HG02763 (cell line): ENCODE measurements at regions not wholly inside any gene's neighbourhood (a gene's known extent, or its start where the extent isn't known, plus 50 kb on each side); places are given as distances from the start of the nearest gene placed in this dataset.
"Not testable (repeated sequence)": the region's sequence is repeated elsewhere in the genome, so short reads cannot be mapped to it uniquely, and the experiment has no call there.

Experiments used
- ATAC-seq: cut with Tn5 transposase; IDR thresholded peaks from one replicate; pipeline ENCODE4 v1.9.1; 2021; ENCODE audit warnings: mild to moderate bottlenecking, moderate library complexity; ENCODE audit not compliant: unreplicated experiment

DNA sequence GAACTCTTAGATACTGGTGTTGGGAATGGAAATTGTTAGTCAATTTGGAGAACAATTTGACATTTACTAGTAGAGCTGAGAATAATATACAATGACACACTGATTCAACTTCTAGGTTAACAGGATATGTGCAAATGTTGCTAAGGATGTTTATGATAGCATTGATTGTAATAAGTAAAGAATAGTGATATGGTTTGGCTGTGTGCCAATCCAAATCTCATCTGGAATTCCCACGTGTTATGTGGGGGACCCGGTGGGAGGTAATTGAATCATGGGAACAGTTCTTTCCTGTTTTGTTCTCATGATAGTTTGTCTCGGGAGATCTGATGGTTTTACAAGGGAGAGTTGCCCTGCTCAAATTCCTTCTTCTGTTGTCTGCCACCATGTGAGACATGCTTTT lies 302.4 kb upstream of the TMPRSS15 start:
- no peak for ATAC-seq

DNA sequence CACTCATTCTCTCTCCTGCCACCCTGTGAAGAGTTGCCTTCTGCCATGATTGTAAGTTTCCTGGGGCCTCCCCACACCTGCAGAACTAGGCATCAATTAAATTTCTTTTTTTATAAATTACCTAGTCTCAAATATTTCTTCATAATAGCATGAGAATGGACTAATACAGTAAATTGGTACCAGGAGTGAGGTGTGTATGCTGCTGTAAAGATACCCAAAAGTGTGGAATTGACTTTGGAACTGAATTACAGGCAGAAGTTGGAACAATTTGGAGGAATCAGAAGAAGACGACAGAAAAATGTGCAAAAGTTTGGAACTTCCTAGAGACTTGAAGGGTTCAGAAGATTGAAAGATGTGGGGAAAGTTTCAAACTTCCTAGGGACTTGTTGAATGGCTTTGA lies 308.1 kb upstream of the TMPRSS15 start:
- ATAC-seq: no peak

DNA sequence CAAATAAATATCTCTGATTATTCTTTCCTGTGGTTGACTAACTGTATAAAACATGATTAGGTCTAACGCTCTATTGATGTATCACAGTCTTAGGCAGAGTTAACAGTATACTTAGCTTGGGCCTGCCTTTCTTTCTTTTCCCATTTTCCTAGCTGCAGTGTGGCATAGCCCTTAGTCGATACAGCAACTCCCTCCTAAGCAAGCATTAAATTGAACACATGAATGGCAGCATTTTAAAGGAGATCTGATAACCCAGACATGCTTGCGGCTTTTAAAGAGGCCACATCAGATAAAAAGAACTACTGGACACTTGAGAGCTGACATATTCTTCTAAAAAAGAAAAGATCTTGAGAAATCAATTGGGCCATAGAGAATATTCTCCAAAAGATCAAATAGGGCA lies 312.0 kb upstream of the TMPRSS15 start:
- no peak for ATAC-seq

DNA sequence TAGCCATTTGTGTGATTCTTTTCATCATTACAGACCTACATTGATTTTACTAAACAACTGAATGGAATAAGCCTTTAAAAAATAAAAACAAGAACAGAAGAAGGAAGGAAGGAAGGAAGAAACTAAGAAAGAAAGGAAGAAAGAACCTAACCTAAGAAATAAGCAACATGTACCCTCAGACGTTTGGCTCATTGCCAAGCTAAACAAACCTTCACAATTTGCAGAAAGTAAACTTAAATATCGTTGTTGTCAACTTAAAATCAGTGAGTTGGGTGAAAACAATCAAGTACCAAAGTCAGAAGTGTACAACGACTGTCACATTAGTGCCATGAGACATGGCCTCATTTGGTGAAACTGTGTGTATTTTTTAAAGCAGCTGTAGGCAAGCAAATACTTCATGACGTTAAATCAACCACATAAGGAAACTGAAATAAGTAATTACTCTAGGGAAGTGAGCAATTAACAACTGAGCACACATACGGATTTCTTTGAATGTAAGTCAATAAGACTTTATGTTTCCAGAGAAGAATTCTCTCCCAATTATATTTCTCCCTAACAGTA lies 313.1 kb upstream of the TMPRSS15 start:
- ATAC-seq: no peak

DNA sequence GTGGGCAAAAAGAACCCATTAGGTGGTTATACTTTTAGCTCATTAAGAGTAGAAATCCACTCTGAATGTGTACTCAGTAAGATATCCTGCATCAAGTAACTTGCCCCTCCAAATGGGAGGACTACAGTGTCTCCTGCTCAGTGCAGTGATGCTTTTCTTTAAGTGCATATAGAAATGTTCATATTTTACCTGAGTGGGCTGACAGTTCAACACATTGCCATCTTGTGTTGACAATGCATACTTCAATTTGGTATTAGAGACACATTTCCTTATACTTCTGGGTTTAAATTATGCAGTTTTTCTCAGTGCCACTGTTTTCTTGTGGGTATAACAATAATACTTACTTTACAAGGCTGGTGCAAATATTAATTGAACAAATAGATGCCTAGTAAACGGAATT lies 318.6 kb upstream of the TMPRSS15 start:
- ATAC-seq: no peak

DNA sequence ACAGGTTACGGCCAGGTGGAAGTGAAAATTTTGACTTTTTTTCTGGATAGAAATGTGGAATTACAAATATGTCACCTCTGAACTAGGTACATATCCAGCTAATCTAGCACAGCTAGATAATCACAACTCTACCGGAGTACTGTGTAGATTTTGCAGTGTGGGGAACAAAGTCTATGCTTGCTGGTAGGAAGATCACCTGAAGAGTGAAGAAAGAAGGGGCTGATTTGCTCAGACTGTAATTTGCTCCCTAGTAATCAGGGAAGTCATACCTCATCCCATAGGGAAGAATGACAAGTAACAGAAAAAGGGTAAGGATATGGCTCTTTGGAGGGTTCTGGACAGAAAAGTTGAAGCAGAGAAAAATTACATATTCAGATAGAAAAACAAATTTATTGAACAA lies 319.6 kb upstream of the TMPRSS15 start:
- no peak for ATAC-seq

DNA sequence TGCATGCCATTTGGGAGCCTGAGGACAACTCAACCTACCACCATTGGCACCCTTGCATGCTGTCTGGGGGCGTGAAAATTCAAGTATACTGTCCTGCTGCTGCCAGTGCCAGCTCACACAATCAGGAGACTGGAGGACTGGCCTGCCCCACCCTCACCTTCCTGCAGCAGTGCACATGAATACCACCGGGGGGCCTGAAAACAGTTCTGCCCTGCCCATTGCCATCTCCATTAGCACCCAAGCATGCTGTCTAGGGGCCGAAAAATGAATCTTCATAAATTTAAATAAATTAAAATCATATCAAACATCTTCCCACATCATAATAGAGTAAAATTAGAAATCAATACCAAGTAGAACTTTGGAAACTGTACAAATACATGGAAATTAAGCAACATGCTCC lies 322.1 kb upstream of the TMPRSS15 start:
- no peak for ATAC-seq

DNA sequence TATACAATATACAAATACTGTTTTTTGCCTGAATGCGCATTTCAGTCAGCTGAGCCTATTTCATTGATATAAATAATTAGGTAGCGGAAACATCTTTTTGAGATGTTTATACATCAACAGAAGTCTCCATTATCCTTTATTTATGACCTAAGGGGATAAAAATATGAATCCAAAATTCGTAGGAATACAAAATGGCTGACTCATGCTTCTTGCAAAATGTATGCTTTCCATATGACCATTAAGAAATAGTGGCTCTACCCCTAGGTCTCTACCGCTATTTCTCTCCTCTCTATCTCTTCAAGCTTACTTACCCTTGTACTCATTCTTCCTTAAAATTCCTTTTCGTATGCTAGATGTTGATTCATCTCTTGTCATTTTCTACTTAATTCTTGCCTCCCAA lies 338.4 kb upstream of the TMPRSS15 start:
- ATAC-seq: no peak

DNA sequence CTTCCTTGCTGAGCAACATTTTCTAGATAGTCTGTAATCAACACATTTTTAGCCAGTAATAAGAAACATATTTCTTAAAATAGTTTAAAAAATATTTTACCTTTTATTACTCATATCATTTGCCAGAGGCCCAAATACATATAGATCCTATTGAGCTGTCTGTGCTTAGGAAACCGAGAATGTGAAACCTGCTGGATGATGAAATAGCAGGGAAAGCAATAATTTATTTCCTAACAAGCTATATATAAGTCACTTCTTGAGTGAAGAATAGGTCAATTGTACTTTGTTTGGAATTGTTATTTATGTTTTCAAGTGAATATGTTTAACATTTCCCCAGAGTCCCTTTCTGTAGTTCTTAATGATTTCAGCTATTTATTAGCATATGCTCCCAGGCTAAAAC lies 339.9 kb upstream of the TMPRSS15 start:
- ATAC-seq: no peak

DNA sequence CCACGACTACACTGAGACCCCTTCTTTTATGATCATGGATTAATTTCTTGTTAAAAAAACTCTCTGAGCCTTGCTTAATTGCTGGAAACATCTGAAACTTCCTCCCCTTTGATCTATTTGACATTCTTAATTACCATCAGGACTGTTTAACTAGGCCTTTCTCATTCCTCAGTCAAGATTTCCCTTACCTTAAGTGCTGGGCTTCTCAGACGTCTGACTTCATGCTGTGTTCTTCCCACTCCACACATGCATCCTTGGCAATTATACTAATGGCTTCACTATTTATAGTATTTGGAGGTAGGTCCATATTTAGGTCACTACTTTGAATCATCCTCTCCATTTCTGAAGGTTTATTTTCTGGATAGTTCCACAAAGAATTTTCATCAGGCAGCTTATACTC lies 341.3 kb upstream of the TMPRSS15 start:
- ATAC-seq: no peak

DNA sequence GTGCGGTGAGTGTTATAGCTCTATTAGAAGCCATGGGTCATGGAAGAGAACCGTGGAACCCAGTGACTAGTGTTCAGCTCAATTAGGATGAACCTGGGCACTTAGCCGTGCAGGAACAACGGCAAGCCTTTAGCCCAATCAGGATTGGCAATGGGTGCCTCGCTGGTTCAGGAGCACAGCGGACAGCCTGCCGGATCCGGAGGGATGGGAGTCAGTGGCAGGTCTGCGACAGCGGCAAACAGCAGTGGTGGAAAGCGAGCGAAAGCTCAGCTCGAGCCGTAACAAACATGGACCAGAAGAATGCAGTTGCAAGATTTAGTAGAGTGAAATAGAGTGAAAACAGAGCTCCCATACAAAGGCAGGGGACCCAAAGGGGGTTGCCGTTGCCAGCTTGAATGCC lies 349.3 kb upstream of the TMPRSS15 start:
- not testable (repeated sequence) for ATAC-seq

DNA sequence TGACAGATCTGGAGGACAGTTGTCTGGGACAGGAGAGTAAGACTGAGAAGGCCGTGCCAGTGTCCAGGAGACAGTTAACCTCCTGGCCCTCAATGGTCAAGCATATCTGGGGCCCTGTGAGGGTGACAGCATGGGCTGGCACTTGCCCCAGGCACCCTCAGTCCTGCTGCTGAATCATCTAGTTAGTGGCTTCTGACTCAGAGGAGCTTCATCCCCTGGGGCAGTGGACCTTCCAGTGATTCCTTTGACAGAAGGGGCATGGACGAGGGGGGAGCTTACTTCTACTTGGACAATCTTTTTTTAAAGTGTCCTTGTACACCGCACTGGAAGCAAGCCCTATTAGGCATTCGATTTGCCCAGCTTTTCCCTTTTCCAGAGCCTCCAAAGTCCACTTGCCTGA lies 352.7 kb upstream of the TMPRSS15 start:
- not testable (repeated sequence) for ATAC-seq

DNA sequence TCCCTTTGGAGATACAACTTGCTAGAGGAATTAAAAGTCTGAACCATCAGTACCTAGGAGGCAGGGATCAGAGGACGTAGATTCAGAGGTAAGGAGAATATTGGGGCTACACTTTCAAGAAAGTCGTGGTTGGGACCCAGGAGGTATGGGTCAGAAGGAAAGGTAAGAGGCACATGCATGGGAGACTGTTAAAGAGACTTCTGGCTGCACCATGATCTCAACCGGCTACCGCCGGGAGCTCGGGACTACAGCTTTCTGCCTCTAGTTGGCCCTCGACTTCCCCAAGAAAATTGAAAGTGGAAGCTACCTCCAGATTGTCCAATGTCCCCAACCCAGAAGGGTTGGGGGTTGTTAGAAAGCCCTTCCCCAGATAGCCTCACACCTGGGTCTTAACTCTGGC lies 355.7 kb upstream of the TMPRSS15 start:
- ATAC-seq: no peak

DNA sequence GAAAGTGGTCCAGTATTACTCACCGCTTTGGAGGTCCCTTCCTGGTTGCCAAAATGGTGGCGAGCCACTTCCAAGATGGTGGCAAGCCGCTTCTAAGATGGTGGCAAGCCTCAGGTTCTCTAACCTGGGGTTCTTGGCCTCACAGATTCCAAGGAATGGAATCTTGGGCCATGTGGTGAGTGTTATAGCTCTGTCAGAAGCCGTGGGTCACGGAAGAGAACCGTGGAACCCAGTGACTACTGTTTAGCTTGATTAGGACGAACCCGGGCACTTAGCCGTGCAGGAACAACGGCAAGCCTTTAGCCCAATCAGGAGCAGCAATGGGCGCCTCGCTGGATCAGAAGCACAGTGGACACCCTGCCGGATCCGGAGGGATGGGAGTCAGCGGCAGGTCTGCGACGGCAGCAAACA lies 356.2 kb upstream of the TMPRSS15 start:
- no peak for ATAC-seq

DNA sequence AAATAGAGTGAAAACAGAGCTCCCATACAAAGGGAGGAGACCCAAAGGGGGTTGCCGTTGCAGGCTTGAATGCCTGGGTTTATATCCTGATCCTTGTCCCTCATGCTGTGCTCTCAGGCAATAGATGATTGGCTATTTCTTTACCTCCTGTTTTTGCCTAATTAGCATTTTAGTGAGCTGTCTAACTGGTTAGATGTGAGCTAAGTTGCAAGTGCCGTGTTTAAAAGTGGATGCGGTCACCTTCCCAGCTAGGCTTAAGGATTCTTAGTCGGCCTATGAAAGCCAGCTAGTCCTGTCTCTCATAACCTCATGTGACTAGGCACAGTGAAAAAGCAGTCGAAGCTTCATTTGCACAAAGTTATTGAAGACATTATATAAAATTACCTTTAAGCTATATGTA lies 356.7 kb upstream of the TMPRSS15 start:
- ATAC-seq: no peak

DNA sequence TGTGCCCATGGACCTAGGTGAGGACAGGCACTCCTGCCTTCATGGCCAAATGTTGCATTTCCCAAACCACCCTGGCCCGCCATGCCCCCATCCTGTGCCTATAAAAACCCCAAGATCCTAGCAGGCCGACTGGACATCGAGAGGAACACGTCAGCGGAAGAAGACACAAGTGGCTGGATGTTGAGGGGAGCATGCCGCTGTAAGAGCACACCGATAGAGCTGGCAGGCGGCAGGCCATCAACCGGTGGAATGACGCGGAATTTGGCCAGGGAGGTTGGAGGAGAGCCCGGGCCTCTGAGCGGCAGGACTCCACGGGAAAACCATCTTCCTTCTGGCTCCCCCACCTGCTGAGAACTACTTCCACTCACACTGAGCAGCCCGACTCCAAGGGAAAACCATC lies 361.1 kb upstream of the TMPRSS15 start:
- ATAC-seq: no peak

DNA sequence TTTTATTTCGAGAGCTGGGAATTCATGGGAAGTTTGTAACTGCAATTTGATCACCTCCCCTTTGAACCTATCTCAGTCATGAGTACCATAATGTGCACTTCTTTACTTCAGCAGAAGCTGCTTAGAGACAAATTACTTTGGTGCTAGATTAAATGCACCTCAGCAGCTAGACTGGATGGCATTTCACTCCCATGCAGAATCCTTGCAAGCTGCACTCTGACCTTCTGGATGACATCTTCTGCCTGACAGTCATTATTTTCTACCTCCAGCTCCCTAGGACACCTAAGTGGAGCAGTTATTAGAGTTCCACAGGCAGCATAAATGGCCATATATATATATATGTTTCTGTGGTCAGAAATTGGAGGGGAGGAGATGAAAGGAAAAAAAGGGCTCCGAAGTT lies 366.0 kb upstream of the TMPRSS15 start:
- no peak for ATAC-seq

DNA sequence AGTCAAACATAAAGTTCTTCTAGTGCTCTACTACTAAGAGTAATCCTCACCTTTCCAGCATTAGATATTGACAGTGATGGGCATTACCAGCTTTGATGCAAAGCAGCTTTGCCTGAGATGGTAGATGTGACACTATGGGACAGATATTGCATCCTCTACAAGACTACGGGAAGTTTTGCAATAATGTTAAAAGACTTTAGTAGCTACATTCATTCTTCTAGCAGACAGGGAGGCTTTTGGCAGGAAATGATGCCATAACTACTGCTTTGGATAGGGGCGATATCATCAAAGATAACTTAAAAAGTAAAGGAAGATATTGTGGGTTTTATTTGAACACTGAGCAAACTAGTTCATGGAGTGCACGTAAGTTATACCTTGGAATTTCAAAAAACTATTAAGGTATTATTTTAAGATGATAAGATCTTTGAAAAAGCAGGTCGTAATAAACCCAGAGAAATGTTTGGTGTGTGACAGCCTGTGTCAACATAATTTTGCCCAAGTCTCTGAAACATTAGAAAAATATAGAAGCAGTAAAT lies 368.3 kb upstream of the TMPRSS15 start:
- ATAC-seq: no peak

DNA sequence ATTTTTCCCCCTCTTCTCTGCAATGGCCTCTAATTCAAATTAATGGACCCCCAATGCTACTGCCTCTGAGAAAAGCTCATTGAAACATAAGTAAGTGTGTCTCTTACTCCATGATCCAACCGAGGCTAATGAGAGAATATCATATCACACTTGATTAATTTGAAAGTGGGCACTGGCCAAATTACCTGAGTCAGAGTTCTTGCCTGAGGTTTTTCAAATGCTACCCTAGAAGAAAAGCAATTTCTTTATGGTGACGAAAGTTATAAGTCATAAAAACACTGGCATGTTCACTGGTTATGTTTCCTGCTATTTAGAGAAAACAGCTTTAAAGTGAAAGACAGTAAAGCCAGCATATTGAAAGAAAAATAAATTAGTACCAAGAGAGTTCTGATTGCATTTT lies 368.8 kb upstream of the TMPRSS15 start:
- no peak for ATAC-seq

DNA sequence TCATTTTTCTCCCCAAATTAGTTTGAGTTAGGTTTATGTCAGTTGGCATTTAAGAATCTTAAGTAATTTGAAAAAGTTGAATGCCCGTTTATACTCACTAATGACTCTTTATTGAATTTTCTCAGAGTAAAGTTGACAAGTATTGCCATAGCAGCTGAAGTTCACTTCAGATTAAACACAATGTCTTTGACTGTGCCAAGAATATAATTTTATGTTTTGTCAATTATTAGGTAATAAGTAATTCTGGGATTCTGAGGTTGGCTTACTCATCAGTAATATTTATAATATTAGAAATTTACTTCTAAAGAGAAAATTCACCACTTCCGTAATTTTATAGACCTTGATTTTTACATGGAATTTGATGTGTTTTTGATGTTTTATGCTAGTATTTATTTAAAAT lies 369.3 kb upstream of the TMPRSS15 start:
- ATAC-seq: no peak

DNA sequence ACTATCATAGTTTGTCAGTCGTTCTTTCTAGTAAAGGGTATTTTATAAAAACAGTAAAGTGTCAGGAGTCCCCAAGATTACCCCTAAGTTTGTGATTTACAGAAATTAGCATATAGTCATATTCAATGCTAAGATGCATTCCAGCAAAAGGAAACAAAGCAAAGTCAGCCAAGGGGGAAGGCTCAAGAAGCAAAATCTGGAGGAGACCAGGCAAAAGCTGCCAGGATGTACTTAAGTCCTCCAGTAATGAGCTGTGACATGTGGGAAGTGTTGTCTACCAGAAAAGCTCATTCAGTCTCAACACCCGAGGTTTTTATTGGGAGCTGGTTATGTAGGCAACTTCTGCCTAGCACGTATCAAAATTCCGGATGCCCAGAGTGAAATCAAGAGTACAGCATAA lies 373.4 kb upstream of the TMPRSS15 start:
- no peak for ATAC-seq

DNA sequence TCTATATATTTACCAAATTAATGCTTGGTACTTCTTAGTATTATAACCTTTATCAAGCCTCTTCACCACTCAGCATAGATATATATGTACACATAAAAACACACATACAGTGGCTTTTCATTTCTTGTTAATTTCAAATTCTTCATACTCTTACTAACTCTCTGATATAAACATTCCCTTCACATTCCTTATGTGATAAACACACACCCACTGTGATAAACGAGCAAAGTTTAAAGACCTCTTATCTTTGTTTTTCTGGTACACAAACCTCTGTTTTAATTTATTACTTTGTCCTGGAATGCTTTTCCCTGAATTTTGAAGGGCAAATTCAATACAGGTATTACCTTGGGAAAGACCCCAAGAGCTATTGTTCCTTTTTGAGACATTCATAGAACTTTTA lies 379.1 kb upstream of the TMPRSS15 start:
- ATAC-seq: no peak

DNA sequence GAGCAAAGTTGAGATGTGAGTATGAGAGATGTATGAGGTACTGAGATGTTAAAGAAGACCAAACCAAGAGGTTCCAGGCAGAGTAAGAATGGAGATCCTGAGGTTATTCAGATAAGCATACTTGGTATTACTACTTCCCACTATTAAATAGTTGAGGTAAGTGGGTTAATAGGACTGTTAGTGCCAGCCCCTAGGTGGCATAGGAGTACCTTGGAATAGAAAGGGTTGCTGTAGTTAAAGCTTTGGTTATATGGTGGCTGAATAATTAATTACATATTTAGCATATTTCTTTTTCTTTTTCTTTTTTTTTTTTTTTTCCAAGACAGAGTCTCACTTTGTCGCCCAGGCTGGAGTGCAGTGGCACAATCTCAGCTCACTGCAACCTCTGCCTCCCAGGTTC lies 397.9 kb upstream of the TMPRSS15 start:
- ATAC-seq: no peak
